Thoracic aorta (tissue), 2 donors: ENCODE measurements at regions not wholly inside any gene's neighbourhood (a gene's known extent, or its start where the extent isn't known, plus 50 kb on each side); places are given as distances from the start of the nearest gene placed in this dataset.

Experiments
- ATAC-seq: fragments of 150-250 bp; one replicate; pipeline ENCODE4 v1.8.0; 2017; ENCODE audit warnings: low read depth; ENCODE audit not compliant: insufficient number of reproducible peaks, low FRiP score
- DNase-seq: peaks from one replicate; pipeline ENCODE4 v3.0.0-alpha.2; 2020; ENCODE audit warnings: low spot score
- H3K27ac ChIP-seq, 2 donors: fragments of 200-600 bp; sonication (generic); 1 replicate in 1 of 2; 2 replicates in 1 of 2; pipeline ENCODE4 v1.5.1; 2016; ENCODE audit warnings: mild to moderate bottlenecking in 2 of 2, moderate library complexity in 2 of 2
- H3K27me3 ChIP-seq: fragments of 200-600 bp; sonication (generic); replicated peaks from 2 replicates; pipeline ENCODE4 v1.6.0; 2016; ENCODE audit warnings: mild to moderate bottlenecking; ENCODE audit not compliant: insufficient read depth
- H3K36me3 ChIP-seq: fragments of 200-600 bp; sonication (generic); one replicate; pipeline ENCODE4 v1.5.1; 2016
- H3K4me1 ChIP-seq, 2 donors: fragments of 200-600 bp; sonication (generic); 1 replicate in 1 of 2; 2 replicates in 1 of 2; pipeline versions ENCODE4 v1.5.1 to v1.6.0; 2016; ENCODE audit warnings: low read depth in 2 of 2, mild to moderate bottlenecking in 1 of 2; ENCODE audit not compliant: control insufficient read depth in 1 of 2
- H3K4me3 ChIP-seq: fragments of 200-600 bp; sonication (generic); 2 replicates; pipeline ENCODE4 v1.5.1; 2016; ENCODE audit warnings: mild to moderate bottlenecking
- H3K9me3 ChIP-seq: fragments of 200-600 bp; sonication (generic); 2 replicates; pipeline ENCODE4 v1.5.1; 2016
- TF ChIP-seq, protein P1 (sequence below): fragments of 200-600 bp; sonication (generic); IDR thresholded peaks from one replicate; pipeline ENCODE4 v1.5.1; 2019; ENCODE audit warnings: antibody characterized with exemption

DNA sequence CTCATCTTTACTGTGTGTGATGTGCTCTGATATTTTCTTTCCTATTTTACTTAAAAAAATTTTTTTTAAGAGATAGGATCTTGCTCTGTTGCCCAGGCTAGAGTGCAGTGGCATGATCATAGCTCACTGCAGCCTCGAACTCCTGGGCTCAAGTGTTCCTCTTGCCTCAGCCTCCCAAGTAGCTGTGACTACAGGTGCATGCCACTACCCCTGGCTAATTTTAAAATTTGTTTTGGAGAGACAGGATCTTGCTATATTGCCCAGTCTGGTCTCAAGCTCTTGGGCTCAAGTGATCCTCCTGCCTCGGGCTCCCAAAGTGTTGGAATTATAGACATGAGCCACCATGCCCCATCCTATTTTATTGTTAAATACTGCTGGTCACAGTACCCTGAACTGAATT is 67.4 kb downstream of the FOXD2 start:
- ATAC-seq (no peak), DNase-seq (no peak)
- no peak overlapping the region for H3K27ac ChIP-seq
- TF ChIP-seq, protein P1, sequence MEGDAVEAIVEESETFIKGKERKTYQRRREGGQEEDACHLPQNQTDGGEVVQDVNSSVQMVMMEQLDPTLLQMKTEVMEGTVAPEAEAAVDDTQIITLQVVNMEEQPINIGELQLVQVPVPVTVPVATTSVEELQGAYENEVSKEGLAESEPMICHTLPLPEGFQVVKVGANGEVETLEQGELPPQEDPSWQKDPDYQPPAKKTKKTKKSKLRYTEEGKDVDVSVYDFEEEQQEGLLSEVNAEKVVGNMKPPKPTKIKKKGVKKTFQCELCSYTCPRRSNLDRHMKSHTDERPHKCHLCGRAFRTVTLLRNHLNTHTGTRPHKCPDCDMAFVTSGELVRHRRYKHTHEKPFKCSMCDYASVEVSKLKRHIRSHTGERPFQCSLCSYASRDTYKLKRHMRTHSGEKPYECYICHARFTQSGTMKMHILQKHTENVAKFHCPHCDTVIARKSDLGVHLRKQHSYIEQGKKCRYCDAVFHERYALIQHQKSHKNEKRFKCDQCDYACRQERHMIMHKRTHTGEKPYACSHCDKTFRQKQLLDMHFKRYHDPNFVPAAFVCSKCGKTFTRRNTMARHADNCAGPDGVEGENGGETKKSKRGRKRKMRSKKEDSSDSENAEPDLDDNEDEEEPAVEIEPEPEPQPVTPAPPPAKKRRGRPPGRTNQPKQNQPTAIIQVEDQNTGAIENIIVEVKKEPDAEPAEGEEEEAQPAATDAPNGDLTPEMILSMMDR = no peak
- no peaks in the 10 kb centered on the region for H3K27me3 ChIP-seq
- peaks cover 11 to 21% of the 10 kb centered on the region in 2 donors for H3K4me1 ChIP-seq
- no peaks in the 10 kb centered on the region for H3K36me3 ChIP-seq
- no peak overlapping the region for H3K4me3 ChIP-seq
- no peaks in the 10 kb centered on the region for H3K9me3 ChIP-seq

DNA sequence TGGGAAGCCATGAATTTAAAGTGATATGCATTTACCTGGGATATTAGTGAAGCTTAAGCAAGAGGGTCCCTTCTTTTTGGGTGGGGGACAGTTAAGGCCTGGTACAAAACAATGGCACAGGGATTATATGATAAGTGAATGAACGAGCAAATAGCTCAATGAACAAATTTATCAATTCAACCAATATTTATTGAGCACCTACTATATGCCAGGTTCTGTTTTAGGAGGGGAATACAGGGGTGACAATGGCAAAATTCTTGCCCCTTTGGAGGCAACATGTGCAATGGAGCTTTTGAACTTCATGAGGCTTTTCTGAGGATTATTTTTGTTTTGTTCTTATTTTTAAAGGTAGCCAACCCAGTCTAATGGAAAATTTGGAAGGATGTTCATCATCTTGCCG is 68.2 kb downstream of the FOXD2 start:
- Histone ChIP-seq H3K27ac (no peak overlapping the region), H3K4me1 (peaks cover 11 to 21% of the 10 kb centered on the region in 2 donors), H3K27me3 (no peaks in the 10 kb centered on the region), H3K9me3 (no peaks in the 10 kb centered on the region), H3K4me3 (no peak overlapping the region), H3K36me3 (no peaks in the 10 kb centered on the region)
- no peak for ATAC-seq
- TF ChIP-seq, protein P1 = no peak
- no peak for DNase-seq

DNA sequence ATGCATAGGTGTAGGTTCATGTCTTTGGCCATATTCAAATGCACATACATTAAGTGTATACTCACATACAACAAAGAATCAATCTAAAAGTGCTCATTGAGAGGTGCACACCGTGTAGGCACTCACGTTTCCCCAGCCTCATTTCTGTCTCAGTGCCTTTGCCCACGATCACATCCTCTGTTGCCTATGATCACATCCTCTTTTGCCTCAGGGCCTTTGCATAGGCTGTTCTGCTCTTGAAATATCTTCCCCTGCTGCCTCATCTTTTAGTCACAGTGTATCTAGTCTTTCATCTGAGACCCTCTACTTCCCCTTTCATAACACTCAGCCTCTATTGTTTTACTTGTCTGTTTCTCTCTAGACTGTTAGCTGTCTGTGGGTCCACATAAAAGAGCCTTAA is 69.3 kb downstream of the FOXD2 start:
- no peaks in the 10 kb centered on the region for H3K9me3 ChIP-seq
- no peak overlapping the region for H3K4me3 ChIP-seq
- ATAC-seq = no peak
- peaks cover 11 to 21% of the 10 kb centered on the region in 2 donors for H3K4me1 ChIP-seq
- DNase-seq = no peak
- H3K27me3 ChIP-seq = no peaks in the 10 kb centered on the region
- TF ChIP-seq, protein P1 = no peak
- no peaks in the 10 kb centered on the region for H3K36me3 ChIP-seq
- no peak overlapping the region for H3K27ac ChIP-seq

DNA sequence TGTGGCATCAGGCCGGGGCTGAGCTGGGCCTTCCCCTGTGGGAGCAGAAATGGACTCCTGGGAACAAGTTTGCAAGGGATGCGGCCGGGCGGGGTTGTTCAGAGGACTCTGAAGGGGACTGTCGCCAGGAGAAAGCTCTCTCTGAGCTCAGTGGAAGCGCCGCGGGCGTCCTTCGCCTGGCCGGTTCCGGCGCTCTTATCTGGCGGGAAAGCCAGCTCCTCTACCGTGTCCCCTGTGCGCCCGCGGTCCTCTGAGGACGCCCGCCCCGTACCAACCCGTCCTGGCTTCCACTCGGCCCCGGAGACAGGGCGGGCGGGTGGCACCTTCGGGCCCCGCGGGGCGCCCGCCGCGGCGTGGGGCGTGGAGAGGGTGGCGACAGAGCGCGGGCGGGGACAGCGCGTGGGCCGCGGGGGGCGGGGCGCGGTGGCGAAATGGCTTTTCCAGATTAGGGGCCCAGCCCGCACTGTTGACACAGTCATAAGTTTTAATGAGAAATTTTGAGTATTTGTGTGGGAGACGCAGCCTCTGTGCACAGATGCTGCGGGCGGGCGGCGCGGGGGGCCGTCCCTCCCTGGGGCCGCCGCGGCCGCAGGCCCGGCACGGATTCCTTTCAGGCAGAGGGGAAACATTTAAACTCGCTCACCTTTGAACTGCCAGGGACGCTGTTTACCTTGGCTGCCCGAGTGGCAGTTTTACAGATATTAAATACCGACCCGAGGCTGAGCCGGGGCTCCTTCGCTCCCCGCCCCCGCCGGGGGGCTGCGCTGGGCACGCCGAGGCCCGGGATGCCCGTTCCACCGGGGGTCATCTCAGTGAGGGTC is 70.2 kb downstream of the FOXD2 start:
- Histone ChIP-seq H3K36me3 (no peaks in the 10 kb centered on the region), H3K27ac (peak overlapping the region; percentile 59), H3K4me1 (peaks cover 11 to 26% of the 10 kb centered on the region in 2 donors), H3K4me3 (peak overlapping the region; percentile 82), H3K27me3 (no peaks in the 10 kb centered on the region), H3K9me3 (no peaks in the 10 kb centered on the region)
- DNase-seq (no peak), ATAC-seq (peak; percentile 7)
- TF ChIP-seq, protein P1 = no peak

DNA sequence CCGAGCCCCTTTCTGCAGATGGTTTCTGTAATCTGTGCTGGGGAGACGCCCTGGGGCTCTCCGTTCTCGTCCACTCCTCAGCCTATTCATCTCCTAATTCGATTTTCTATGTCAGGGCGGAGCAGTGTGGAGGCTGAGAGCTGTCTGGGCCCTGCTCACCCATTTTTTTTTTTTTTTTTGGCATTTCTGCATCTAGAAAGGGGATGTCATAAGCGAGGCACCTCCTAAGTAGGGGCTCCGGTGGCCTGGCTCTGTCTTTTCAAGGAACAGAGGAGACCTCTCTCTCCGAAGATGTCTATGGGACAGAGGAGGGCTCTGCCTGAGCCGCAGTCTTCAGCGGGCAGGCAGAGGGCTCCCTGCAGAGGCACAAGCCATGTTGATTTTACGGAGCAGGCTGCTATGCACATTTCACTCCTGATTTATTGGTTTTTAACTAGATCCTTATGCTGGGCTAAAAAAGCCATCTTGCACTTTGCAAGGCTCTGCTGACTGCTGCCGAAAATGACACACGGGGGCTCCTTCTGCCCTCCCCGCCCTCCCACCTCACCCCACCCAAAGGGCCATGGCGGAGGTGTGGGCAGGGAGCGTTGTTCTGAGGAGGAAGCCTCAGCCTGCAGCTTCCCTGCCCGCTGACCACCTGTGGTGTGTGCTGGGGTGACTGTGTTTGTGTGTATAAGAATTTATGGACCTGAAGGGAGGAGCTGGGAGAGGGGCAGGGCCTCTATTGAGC is 71.0 kb downstream of the FOXD2 start:
- TF ChIP-seq, protein P1 = no peak
- Histone ChIP-seq H3K4me1 (peaks cover 11 to 34% of the 10 kb centered on the region in 2 donors), H3K4me3 (peak overlapping the region; percentile 82), H3K9me3 (no peaks in the 10 kb centered on the region), H3K27ac (peak overlapping the region; percentile 59), H3K36me3 (no peaks in the 10 kb centered on the region), H3K27me3 (no peaks in the 10 kb centered on the region)
- DNase-seq (no peak), ATAC-seq (no peak)
